ENCODE measurements at regions not wholly inside any gene's neighbourhood (a gene's known extent, or its start where the extent isn't known, plus 50 kb on each side); places are given as distances from the start of the nearest gene placed in this dataset.

- Histone ChIP-seq H3K4me1 (peaks cover 0 to 3% (median 0%) of the 10 kb centered on the region in 4 donors), H3K36me3 (no peaks in the 10 kb centered on the region), H3K27me3 (no peaks in the 10 kb centered on the region), H3K9me3 (no peaks in the 10 kb centered on the region), H3K4me3 (no peak overlapping the region), H3K27ac (no peak overlapping the region)
- no peak for DNase-seq
- TF ChIP-seq, protein P1, sequence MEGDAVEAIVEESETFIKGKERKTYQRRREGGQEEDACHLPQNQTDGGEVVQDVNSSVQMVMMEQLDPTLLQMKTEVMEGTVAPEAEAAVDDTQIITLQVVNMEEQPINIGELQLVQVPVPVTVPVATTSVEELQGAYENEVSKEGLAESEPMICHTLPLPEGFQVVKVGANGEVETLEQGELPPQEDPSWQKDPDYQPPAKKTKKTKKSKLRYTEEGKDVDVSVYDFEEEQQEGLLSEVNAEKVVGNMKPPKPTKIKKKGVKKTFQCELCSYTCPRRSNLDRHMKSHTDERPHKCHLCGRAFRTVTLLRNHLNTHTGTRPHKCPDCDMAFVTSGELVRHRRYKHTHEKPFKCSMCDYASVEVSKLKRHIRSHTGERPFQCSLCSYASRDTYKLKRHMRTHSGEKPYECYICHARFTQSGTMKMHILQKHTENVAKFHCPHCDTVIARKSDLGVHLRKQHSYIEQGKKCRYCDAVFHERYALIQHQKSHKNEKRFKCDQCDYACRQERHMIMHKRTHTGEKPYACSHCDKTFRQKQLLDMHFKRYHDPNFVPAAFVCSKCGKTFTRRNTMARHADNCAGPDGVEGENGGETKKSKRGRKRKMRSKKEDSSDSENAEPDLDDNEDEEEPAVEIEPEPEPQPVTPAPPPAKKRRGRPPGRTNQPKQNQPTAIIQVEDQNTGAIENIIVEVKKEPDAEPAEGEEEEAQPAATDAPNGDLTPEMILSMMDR (IDR thresholded peaks at IDR 0.05) = no peak
- no peak for TF ChIP-seq POLR2A (IDR thresholded peaks at IDR 0.05)
Measured at GRCh38 chr5:158534203-158534602, 565.5 kb downstream of the EBF1 start.

DNA sequence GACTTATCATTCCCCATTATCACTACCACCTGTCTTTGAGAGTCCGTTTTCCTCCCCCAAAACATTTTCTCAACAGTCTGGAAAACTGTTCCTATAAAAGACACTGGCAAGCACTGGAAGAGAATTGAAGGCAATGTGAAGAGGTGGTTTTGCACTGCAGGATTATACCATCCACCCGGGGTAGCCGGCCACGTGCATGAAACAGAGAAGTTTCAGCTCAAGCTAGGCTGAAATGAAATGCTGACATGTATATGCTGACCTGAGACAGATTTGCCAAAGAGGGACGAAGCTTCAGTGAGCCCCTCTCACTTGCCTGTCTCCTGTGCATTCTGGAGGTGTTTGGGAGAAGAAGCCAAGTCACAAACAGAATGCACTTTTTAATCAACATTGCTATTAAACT is 567.0 kb downstream of the EBF1 start:
- Histone ChIP-seq H3K27ac (no peak overlapping the region), H3K4me1 (no peaks in the 10 kb centered on the region), H3K4me3 (no peak overlapping the region), H3K27me3 (no peaks in the 10 kb centered on the region), H3K36me3 (no peaks in the 10 kb centered on the region), H3K9me3 (no peaks in the 10 kb centered on the region)
- no peak for TF ChIP-seq POLR2A (IDR thresholded peaks at IDR 0.05)
- TF ChIP-seq, protein P1 (IDR thresholded peaks at IDR 0.05) = no peak
- no peak for DNase-seq

- H3K27ac ChIP-seq = no peak overlapping the region
- no peaks in the 10 kb centered on the region for H3K27me3 ChIP-seq
- TF ChIP-seq POLR2A (IDR thresholded peaks at IDR 0.05) = no peak
- TF ChIP-seq, protein P1 (IDR thresholded peaks at IDR 0.05) = no peak
- H3K36me3 ChIP-seq = no peaks in the 10 kb centered on the region
- H3K9me3 ChIP-seq = no peaks in the 10 kb centered on the region
- no peaks in the 10 kb centered on the region for H3K4me1 ChIP-seq
- no peak for DNase-seq
- H3K4me3 ChIP-seq = no peak overlapping the region
Measured at GRCh38 chr5:158531860-158532259, 567.9 kb downstream of the EBF1 start.

GRCh38 chr5:158530115-158530514 is 569.6 kb downstream of the EBF1 start:
- Histone ChIP-seq H3K36me3 (no peaks in the 10 kb centered on the region), H3K27ac (no peak overlapping the region), H3K4me1 (no peaks in the 10 kb centered on the region), H3K27me3 (no peaks in the 10 kb centered on the region), H3K9me3 (no peaks in the 10 kb centered on the region), H3K4me3 (no peak overlapping the region)
- DNase-seq = no peak
- TF ChIP-seq POLR2A (IDR thresholded peaks at IDR 0.05) = no peak
- TF ChIP-seq, protein P1 (IDR thresholded peaks at IDR 0.05) = no peak

DNA sequence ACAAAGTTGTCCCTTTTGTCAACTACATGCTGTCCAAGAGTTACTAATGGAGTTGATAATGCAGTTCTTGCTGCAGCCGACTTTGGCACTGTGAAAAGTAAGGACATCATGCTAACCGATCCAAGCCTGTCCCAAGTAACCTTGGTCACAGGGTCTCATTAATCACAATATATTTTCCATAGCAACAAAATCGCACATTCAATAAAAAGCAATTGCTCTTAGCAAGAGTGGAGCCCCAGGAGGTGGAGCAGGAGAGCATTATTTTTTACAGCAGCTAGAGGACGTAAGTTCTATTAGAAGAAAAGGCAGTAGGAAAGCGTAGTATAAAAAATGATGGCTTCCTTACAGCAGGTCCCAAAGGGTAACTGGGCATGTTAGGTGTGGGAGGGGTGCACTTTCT is 570.3 kb downstream of the EBF1 start:
- H3K27me3 ChIP-seq = no peaks in the 10 kb centered on the region
- H3K4me3 ChIP-seq = no peak overlapping the region
- TF ChIP-seq POLR2A (IDR thresholded peaks at IDR 0.05) = no peak
- TF ChIP-seq, protein P1 (IDR thresholded peaks at IDR 0.05) = no peak
- no peak overlapping the region for H3K27ac ChIP-seq
- H3K9me3 ChIP-seq = no peaks in the 10 kb centered on the region
- H3K36me3 ChIP-seq = no peaks in the 10 kb centered on the region
- no peak for DNase-seq
- H3K4me1 ChIP-seq = no peaks in the 10 kb centered on the region

DNA sequence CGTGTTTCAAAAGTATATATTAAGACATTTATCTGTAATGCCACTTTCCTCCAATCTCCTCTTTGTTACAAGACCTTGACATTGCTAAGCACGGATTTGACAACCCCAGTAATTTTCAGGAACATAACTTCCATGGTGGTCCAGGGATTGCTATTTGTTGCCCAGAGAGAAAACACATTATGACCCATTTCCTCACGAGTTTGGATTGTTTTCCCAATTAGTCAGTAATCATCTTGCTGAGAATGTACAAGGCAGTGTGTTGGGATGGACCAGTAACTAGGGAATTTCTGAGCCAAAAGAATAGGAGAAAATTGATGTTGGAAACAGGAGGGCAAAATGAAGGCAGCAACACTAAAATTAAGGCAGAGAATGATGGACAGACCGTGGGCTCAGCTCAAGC is 574.1 kb downstream of the EBF1 start:
- Histone ChIP-seq H3K27me3 (no peaks in the 10 kb centered on the region), H3K36me3 (no peaks in the 10 kb centered on the region), H3K4me3 (no peak overlapping the region), H3K9me3 (no peaks in the 10 kb centered on the region), H3K4me1 (no peaks in the 10 kb centered on the region), H3K27ac (no peak overlapping the region)
- no peak for TF ChIP-seq POLR2A (IDR thresholded peaks at IDR 0.05)
- TF ChIP-seq, protein P1 (IDR thresholded peaks at IDR 0.05) = no peak
- DNase-seq = no peak

All from Peyer's patch (tissue), 4 donors.